HG03342 (cell line): ENCODE measurements at regions not wholly inside any gene's neighbourhood (a gene's known extent, or its start where the extent isn't known, plus 50 kb on each side); places are given as distances from the start of the nearest gene placed in this dataset.
"Not testable (repeated sequence)": the region's sequence is repeated elsewhere in the genome, so short reads cannot be mapped to it uniquely, and the experiment has no call there.

Source experiments
- ATAC-seq: cut with Tn5 transposase; IDR thresholded peaks from one replicate; pipeline ENCODE4 v1.9.1; 2021; ENCODE audit warnings: mild to moderate bottlenecking, moderate library complexity; ENCODE audit not compliant: unreplicated experiment

DNA sequence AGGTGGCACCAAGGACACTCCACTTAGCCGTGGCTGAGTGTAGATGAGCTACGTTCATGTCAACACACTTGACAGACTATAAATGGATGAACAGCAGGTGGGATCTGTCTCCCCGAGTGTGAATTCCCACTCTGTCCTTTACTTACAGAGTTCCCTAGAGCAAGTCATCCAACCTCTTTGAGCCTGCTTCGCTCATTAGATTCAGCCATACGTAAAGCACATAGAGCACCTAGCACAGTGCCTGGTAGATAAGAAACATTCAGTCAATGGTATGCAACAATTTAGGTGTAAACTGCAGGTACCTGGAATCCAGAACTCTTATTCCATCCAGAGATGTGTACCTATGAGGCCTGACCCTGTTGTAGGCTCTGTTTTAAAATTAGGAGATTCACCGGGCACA is 227.8 kb upstream of the C16orf82 start:
- no peak for ATAC-seq

DNA sequence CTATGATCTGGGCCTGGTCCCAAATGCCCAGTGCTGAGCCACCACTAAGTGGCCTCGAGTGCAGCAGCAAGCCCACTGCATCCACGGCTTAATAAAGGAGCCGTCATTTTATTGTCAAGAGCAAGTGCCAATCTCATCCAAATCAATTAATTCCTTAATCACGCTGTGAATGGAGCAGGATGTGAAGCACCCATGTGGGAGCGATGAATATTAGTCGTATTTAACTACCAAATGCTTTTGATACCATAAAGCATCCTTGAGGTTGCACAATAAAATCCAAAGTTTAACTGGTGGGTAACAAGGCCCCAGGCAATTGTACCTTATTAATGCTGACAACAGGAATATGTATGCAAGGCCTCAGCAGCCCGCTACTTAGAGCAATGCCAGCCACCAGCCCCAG is 226.0 kb upstream of the C16orf82 start:
- ATAC-seq = no peak

DNA sequence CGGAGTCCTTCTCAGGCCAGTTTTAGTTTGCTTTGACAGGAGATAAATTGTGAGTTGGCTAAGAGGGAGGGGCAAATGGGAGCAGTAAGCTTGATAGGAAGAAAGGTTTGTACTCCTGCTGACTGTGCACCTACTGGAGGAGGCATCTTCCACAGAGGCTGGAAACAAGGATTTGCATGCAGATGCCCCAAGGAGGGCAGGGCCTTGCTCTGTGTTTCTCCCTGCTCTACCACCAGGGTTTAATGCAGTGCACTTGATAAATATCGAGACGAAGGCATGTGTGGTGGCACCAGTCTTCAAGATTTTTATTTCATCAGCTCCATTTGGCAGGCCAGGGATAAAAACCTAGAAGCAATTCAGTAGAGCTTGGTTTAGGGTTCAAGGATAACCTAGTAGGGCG is 210.5 kb upstream of the C16orf82 start:
- ATAC-seq = no peak

DNA sequence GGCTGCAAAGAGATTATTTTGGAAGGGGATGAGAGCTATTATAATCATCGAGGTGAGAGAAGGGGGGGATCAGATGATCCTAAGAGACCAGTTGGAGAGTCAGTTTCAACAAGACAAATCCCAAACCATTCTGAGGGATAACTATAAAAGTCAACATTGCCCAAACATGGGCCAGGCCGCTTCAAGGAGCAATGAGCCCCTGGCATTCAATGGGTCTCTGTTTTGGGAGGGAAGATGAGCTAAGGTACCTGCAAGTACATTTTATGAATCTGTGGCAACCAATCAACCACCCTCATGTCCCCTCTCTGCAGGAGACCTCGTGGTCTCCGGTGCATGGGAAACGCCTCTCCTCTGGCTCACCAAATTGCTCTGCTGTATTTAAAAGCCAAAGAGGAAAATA is 209.9 kb upstream of the C16orf82 start:
- no peak for ATAC-seq

DNA sequence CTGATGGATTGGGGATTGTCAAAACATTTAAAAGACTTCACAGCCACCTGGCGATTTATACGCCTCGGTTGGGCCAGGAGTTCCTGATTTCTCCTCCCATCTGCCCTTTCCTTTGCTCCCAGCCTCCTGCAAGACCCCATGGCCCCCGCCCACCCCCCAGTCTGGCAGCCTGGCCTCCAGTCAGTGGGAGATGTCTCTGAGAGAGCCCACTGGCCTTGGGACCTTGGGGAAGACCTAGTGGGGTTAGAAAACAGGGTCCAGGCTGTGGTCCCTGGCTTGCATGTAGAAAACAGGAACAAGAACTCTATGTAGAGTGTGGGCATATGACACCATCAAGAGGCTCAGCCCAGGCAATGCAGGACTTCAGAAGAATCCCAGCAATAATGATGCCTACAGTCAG is 209.4 kb upstream of the C16orf82 start:
- no peak for ATAC-seq

DNA sequence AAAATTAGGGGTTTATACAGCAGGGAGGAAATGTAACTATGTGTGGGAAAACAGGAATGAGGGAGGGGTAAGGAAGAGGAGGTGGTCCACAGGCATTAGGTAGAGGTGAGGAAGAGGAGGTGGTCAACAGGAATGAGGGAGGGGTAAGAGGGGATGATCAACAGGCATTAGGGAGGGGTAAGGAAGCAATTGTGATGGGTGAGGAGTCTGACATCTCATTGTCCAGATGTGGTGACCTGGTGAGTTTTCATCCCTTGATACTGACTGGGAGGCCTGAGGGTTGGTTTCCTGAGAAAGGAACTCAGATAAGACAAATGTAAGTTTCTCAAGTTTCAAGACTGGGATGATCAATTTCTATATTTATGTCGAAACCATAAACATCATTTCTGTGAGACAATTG is 206.2 kb upstream of the C16orf82 start:
- ATAC-seq = no peak

DNA sequence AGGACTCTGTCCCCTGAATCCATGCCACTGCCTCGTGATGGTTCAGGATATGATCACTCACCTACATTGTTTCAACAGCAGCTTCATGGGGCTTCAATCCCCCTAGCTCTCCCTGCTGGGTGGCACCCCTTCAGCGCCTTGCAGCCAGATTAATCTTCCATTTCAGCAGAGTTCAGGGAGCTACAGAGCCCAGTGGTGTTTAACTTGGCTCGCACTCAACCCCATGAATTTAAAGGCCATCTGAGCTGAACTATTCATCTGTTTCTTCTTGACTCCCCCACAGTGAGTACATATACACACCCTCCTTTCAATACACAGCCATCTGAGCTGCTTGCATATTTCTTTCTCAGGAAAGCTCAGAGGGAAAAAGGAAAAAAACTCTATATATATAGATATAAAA is 202.8 kb upstream of the C16orf82 start:
- ATAC-seq = no peak

DNA sequence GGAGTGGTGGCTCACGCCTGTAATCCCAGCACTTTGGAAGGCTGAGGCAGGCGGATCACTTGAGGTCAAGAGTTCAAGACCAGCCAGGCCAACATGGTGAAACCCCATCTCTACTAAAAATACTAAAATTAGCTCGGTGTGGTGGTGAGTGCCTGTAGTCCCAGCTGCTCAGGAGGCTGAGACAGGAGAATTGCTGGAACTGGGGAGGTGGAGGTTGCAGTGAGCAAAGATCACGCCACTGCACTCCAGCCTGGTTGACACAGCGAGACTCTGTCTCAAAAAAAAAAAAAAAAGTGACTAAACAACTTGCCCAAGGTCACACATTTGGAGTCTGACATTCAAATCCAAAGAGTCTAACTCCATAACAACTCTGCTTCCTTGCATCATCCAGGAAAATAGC is 192.4 kb upstream of the C16orf82 start:
- not testable (repeated sequence) for ATAC-seq

DNA sequence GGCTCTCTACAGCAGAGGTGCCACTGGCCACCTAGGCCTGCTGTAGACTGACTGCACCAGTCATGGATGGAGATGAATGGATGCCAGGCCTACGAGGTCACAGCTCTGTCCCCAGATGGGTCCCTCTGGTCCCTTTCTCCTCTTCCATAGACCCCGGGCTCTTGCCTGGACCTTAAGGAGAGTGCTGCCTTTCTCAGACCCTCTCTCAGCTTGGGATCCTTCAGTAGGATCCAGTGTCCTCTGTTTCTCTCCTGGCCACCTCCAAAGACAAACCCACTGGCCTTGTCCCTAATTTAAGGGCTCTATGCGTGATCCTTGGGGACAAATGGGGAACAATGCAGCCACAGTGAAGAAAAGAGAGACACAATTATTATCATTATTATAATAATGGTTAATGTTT is 189.3 kb upstream of the C16orf82 start:
- ATAC-seq = no peak

DNA sequence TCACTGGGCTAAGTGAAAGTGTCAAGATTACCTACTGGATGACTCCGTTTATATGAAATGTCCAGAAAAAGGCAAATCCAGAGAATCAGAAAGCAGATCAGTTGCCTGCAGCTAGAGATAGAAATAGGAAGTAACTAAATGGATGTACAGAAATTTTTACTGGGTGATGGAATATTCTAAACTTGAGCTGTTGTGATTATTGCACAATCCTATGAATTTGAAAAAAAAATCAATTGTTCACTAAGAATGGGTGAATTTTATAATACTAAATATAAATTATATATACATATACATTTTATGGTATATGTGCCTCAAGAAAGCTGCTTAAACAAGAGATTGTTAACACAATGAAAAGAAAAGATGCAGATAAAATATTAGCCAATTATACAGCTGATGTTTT is 181.1 kb upstream of the C16orf82 start:
- no peak for ATAC-seq

DNA sequence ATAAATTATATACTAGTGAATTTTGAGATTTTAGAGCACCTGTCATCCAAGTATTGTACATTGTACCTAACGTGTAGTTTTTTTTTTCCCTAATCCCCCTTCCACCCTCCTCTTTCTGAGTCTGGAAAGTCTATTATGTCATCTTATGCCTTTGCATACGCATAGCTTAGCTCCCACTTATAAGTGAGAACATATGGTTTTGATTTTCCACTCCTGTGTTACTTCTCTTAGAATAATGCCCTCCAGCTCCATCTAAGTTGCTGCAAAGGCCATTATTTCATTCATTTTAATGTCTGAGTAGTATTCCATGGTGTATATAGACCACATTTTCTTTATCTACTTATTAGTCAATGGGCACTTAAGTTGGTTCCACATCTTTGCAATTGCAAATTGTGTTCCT is 177.0 kb upstream of the C16orf82 start:
- no peak for ATAC-seq

DNA sequence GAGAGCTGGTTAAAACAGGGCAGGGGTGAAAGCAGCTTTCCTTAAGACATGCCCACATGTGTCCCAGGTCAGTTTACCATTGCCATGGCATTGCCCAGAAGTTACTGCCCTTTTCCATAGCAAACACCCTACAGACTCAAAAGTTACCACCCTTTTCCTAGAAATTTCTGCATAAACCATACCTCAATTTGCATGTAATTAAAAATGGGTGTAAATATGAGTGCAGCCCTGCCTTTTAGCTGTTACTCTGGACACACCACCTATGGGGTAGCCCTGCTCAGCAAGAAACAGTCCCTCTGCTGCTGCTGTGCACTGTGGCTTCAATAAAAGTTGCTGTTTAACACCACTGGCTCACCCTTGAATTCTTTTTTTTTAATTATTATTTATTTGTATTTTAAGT is 168.5 kb upstream of the C16orf82 start:
- ATAC-seq = no peak

DNA sequence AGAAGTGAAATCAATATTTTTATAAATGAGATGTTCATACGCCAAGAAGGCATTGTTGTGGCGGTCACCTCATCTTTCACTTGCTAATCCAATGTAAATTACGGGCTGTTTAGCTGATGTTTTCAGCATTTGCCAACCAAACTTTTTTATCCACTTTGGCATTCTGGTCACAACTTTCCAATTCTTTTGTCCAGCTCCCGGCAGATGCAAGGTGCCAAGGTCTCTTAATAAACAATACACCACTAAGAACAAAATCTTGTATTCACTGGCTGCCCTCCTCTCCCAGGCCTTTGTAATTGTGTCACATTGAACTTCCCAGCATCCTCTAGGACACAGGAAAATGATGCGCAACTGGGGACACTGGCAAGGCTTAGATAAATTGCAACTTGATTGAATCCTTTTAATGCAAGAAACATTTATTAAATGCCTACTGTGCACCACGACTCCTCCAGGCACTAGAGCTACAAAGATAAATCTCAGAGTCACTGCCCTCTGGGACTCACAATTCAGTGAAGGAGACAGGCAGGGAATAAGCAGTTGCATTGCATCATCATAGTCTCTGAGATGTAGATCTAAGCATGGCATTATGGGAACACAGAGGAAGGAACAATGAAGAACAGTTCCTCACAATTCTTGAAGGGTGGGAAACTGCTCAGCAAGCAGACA is 165.4 kb upstream of the C16orf82 start:
- no peak for ATAC-seq

DNA sequence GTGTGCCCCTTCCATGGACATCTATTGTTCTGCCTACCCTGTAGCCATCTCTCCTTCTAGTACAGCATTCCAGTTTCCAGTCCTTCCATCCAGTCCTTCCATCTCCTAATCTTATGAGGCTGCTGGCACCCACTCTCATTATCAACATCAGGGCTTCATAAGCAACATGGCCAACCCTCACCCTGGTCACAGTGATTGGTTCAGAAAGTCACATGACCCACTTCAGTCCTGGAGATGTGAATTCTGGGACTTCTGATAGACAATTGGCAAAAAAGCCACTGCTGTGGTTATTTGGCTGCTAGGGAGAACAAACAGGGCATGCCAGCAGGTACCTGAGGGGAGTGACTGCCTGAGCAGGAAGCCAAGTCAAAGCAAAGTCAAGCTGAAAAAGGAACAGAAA is 164.7 kb upstream of the C16orf82 start:
- ATAC-seq = no peak

DNA sequence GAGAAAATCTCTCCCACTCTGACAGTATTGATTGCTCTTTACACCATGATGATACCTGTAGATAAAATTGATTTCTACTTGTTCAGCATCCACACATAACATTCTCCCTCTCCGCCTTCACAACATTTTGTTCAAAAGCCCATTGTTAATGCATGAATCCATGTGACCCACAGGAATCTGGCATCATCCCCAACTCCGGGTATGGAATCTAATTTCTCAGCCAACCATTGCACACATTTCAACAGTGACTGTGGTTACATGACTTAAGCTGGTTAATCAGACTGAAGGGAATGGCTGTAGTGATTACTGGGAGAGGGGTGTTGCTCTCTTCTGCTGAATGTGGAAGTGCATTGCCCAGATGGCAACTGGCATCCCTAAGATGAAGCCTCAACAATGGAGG is 161.4 kb upstream of the C16orf82 start:
- ATAC-seq = no peak

DNA sequence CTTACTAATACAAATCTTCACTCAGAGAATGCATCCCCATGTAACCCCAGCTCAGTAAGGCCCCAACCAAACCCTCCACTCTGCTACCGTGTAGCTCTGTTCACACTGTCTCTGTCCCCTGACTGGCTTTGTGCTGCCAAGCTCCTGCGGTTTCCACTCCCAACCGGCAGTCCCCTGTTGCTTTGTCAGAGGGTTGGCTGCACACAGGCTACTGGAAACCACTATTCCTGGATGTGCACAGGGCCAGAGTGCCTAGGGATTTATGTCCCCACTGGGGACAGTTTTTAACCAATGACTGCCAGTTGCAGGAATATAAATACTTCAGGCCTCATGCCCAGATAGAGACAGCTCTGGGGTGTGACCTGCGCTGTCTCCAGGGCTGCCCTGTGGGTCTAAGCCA is 157.1 kb upstream of the C16orf82 start:
- ATAC-seq = no peak

DNA sequence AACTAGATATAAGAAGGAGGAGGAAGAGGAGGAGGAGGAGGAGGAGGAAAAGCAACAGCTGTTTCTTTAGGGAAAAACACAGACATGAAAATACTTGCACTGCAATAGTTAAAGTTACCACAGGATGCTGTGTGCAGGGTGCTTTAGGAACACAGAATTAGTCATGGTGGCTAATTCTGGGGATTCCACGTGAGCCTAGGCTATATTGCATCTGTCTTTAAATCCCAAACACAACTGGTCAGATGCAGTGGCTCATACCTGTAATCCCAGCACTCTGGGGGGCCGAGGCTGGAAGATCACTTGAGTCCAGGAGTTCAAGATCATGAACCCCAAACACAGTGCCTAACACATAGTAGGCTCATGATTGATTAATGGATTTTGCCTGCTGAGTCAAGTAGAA is 155.3 kb upstream of the C16orf82 start:
- ATAC-seq = no peak

DNA sequence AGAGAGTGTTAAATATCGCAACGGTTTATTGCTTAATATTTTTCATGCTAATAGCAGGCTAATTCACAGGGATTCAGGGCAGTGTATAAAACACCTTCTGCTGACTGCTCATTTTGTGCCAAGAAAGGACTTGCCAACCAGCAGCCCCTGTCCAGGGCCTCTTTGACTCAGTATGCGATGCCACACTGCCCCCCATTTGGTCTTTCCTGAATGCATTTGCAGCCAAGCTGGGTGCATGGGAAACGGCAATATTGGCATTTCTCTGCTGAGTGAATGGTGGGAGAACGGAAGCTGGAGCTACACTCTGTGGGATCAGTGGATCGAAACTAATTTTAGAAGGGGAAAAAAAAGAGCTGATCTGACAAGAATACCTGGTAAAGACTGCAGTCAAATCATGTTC is 152.9 kb upstream of the C16orf82 start:
- no peak for ATAC-seq

DNA sequence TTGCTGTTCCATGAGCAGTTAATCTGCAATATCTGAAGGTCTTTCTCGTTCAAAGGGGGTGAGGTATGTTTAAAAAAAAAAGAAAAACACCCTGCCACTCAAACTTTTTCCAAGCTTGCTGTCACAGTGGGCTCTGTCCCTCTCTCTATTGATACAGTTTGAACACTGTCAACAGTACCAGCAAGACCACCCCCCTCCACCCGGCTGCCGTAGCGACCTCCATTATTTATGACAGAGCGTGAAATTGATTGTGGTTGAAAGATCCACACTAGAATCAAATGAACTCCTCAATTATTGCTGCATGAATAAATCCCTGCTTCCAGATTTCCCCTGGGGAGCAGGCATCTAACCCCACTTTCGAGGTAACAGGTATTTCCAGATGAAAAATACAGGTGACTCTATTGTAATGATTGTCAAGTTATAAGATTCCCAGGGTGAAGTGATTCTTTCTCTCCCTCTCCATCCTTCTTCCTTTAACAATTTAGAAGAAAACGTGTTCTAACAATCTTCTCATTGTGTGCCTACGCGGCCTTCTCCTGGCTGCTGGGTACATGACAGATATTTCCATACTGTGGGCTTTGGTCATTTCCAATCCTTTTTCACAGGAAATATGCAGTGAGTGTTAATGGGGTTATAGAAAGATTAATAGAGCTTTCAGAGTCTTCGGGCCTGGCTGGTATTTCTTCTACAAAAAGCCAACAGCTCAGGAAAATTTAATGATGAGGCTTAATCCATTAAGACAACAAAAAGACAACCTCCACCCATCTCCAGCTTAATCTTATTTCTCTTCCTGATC is 135.7 kb upstream of the C16orf82 start:
- ATAC-seq = no peak

DNA sequence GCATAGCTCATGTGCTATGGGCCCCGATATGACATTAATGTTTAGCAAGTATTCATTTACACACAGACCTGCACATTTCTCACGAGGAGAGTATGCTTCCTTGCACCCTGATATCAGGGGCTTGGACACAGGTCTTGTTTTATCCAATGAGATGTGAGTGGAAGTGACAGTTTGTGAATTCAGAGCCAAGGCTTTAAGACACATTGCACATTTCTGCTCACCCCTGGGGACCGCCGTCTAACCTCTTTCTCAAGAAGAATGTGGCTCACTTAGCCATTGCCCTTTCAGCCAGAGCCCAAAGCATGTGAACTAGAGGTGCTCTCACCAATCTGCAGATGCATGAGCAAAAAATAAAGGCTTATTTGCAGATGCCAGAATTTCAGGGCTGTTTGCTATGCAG is 116.1 kb upstream of the C16orf82 start:
- ATAC-seq = no peak

DNA sequence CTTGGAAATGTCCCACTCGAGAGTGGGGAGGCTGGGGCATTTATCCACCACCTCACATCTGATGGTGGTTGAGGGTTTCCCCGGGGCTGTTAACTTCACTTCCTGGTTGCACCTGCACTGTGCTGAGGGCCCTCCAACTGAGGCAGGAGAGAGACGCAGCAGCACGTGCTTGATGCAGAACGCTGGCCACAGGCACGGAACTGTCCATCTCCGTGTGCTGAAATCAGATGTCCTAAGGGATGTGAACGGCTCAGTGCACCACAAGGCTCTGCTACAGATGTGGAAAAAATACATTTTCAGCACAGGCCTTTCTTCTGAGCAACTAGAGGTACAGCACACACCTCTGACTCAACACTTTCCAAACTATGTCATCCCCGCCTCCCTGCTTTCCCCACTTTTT is 114.8 kb upstream of the C16orf82 start:
- ATAC-seq = no peak

DNA sequence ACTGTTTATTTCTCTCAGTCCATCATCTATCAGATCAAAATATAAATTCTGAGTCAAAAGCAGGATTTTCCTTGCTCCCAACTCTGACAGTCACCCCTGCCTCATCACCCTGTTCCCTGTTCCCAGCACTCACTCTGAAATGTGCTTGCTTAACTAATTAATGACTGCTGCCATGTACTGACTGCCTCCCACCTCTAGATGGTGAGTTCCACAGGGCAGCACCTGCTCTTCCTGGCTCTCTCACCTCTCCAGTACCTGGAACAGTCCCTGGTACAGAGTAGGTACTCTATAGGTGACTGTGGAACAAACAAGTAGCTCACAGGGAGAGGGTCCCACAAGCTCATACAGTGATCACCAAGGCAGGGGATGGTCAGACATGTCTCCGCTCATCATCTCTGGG is 114.3 kb upstream of the C16orf82 start:
- no peak for ATAC-seq
